ENCODE measurements at regions not wholly inside any gene's neighbourhood (a gene's known extent, or its start where the extent isn't known, plus 50 kb on each side); places are given as distances from the start of the nearest gene placed in this dataset.

- DNase-seq (ENCODE audit: low read depth, low spot score), result no peak
- TF ChIP-seq CTCF (IDR thresholded peaks at IDR 0.05; ENCODE audit: insufficient read depth, low read length, missing control alignments), result no peak
- POLR2A ChIA-PET, result no interaction called here
- CTCF ChIA-PET, result no interaction called here
- H3K4me3 ChIP-seq (ENCODE audit: low read depth, low read length), result no peak overlapping the region
These were observed 312.9 kb downstream of the TRIML1 start for GRCh38 chr4:188452097-188452496.

- no peak for TF ChIP-seq CTCF (IDR thresholded peaks at IDR 0.05; ENCODE audit: insufficient read depth, low read length, missing control alignments)
- CTCF ChIA-PET, result no interaction called here
- no peak for DNase-seq (ENCODE audit: low read depth, low spot score)
- H3K4me3 ChIP-seq (ENCODE audit: low read depth, low read length), result no peak overlapping the region
- POLR2A ChIA-PET, result no interaction called here
These were observed 315.3 kb downstream of the TRIML1 start for GRCh38 chr4:188454575-188454974.

GRCh38 chr4:188455062-188455752 lies 316.0 kb downstream of the TRIML1 start:
- no peak overlapping the region for H3K4me3 ChIP-seq (ENCODE audit: low read depth, low read length)
- ChIA-PET POLR2A (no interaction called here), CTCF (no interaction called here)
- no peak for TF ChIP-seq CTCF (IDR thresholded peaks at IDR 0.05; ENCODE audit: insufficient read depth, low read length, missing control alignments)
- no peak for DNase-seq (ENCODE audit: low read depth, low spot score)

- CTCF ChIA-PET, result no interaction called here
- no peak overlapping the region for H3K4me3 ChIP-seq (ENCODE audit: low read depth, low read length)
- POLR2A ChIA-PET, result no interaction called here
- no peak for DNase-seq (ENCODE audit: low read depth, low spot score)
- no peak for TF ChIP-seq CTCF (IDR thresholded peaks at IDR 0.05; ENCODE audit: insufficient read depth, low read length, missing control alignments)
These were observed 320.1 kb downstream of the TRIML1 start for GRCh38 chr4:188459381-188459780.

- H3K4me3 ChIP-seq (ENCODE audit: low read depth, low read length), result no peak overlapping the region
- DNase-seq (ENCODE audit: low read depth, low spot score), result no peak
- CTCF ChIA-PET, result no interaction called here
- TF ChIP-seq CTCF (IDR thresholded peaks at IDR 0.05; ENCODE audit: insufficient read depth, low read length, missing control alignments), result no peak
- POLR2A ChIA-PET, result no interaction called here
These were observed 324.7 kb downstream of the TRIML1 start for GRCh38 chr4:188463909-188464308.

GRCh38 chr4:188466001-188466400 lies 326.8 kb downstream of the TRIML1 start:
- no peak for TF ChIP-seq CTCF (IDR thresholded peaks at IDR 0.05; ENCODE audit: insufficient read depth, low read length, missing control alignments)
- ChIA-PET POLR2A (no interaction called here), CTCF (no interaction called here)
- H3K4me3 ChIP-seq (ENCODE audit: low read depth, low read length), result no peak overlapping the region
- DNase-seq (ENCODE audit: low read depth, low spot score), result no peak
